GM23338 (cell line): ENCODE measurements at regions not wholly inside any gene's neighbourhood (a gene's known extent, or its start where the extent isn't known, plus 50 kb on each side); places are given as distances from the start of the nearest gene placed in this dataset.

ENCODE experiments used
- ATAC-seq: fragments of 200-7000 bp; cut with Tn5 transposase; 3 replicates; pipeline ENCODE4 v1.9.1; 2020
- DNase-seq: peaks from one replicate; pipeline ENCODE4 v3.0.0-alpha.2; 2015; ENCODE audit warnings: low spot score
- H2AFZ ChIP-seq: fragments of 200-600 bp; sonication (generic); 2 replicates; pipeline ENCODE4 v1.8.0; 2016; ENCODE audit warnings: antibody characterized with exemption, mild to moderate bottlenecking, moderate library complexity
- H3F3A ChIP-seq: fragments of 200-600 bp; sonication (generic); replicated peaks from 2 replicates; pipeline ENCODE4 v1.8.0; 2017; ENCODE audit warnings: antibody characterized with exemption, mixed run types, low read depth
- H3K27ac ChIP-seq: fragments of 200-600 bp; sonication (generic); 2 replicates; pipeline ENCODE4 v1.6.1; 2016; ENCODE audit warnings: low read depth
- H3K27me3 ChIP-seq: fragments of 200-600 bp; sonication (generic); 2 replicates; pipeline ENCODE4 v1.8.0; 2016; ENCODE audit warnings: mild to moderate bottlenecking, mixed run types, moderate library complexity; ENCODE audit not compliant: insufficient read depth
- H3K36me3 ChIP-seq: fragments of 200-600 bp; sonication (generic); 2 replicates; pipeline ENCODE4 v1.8.0; 2016; ENCODE audit warnings: mild to moderate bottlenecking; ENCODE audit not compliant: insufficient read depth
- H3K4me1 ChIP-seq: fragments of 200-600 bp; sonication (generic); 2 replicates; pipeline ENCODE4 v1.8.0; 2016; ENCODE audit warnings: mild to moderate bottlenecking, moderate library complexity; ENCODE audit not compliant: insufficient read depth
- H3K4me2 ChIP-seq: fragments of 200-600 bp; sonication (generic); 2 replicates; pipeline ENCODE4 v1.7.1; 2017; ENCODE audit warnings: mixed run types
- H3K4me3 ChIP-seq: fragments of 200-600 bp; sonication (generic); 2 replicates; pipeline ENCODE4 v1.6.1; 2016; ENCODE audit warnings: mixed run types
- H3K79me2 ChIP-seq: fragments of 200-600 bp; sonication (generic); replicated peaks from 2 replicates; pipeline ENCODE4 v1.8.0; 2017; ENCODE audit warnings: mild to moderate bottlenecking; ENCODE audit not compliant: insufficient read depth
- H3K9me2 ChIP-seq: fragments of 200-600 bp; sonication (generic); 2 replicates; pipeline ENCODE4 v1.8.0; 2017; ENCODE audit not compliant: insufficient read depth
- H4K20me1 ChIP-seq: fragments of 200-600 bp; sonication (generic); replicated peaks from 2 replicates; pipeline ENCODE4 v1.8.0; 2017; ENCODE audit warnings: mild to moderate bottlenecking; ENCODE audit not compliant: insufficient read depth
- H3K27ac Mint-ChIP-seq: 2 replicates; pipeline ENCODE4 v1.8.0; 2020; ENCODE audit warnings: inconsistent platforms, mild to moderate bottlenecking, moderate library complexity, mixed read lengths
- H3K27me3 Mint-ChIP-seq: 3 replicates; pipeline ENCODE4 v1.8.0; 2022; ENCODE audit warnings: low read depth, mild to moderate bottlenecking, moderate library complexity, mixed read lengths, inconsistent platforms; ENCODE audit not compliant: insufficient read depth, poor library complexity
- H3K36me3 Mint-ChIP-seq: 3 replicates; pipeline ENCODE4 v1.8.0; 2021; ENCODE audit warnings: low read depth, mild to moderate bottlenecking, inconsistent platforms, moderate library complexity, mixed read lengths
- H3K4me1 Mint-ChIP-seq: 3 replicates; pipeline ENCODE4 v1.8.0; 2020; ENCODE audit warnings: mild to moderate bottlenecking, inconsistent platforms, mixed read lengths
- H3K4me3 Mint-ChIP-seq: 3 replicates; pipeline ENCODE4 v1.8.0; 2021; ENCODE audit warnings: moderate library complexity, mild to moderate bottlenecking, inconsistent platforms, mixed read lengths
- H3K9me3 Mint-ChIP-seq: 3 replicates; pipeline ENCODE4 v1.8.0; 2020; ENCODE audit warnings: moderate library complexity, mild to moderate bottlenecking, inconsistent platforms, mixed read lengths
- CREB1 ChIP-seq: fragments of 250-450 bp; sonication (Bioruptor Pico); IDR thresholded peaks from 2 replicates; pipeline ENCODE4 v1.5.0; 2020; ENCODE audit warnings: low read depth, mild to moderate bottlenecking, moderate library complexity
- CTCF ChIP-seq, 2 experiments: fragments of 200-600 bp in 1 of 2; sonication (generic) in 1 of 2; conservative IDR thresholded peaks; 2 replicates each; pipeline versions ENCODE4 v1.5.1 to v1.6.1; 2016 to 2017; ENCODE audit warnings: antibody characterized with exemption in 2 of 2, low read depth in 2 of 2, mild to moderate bottlenecking in 2 of 2, moderate library complexity in 1 of 2
- ETS1 ChIP-seq: IDR thresholded peaks from 2 replicates; pipeline ENCODE4 v1.6.1; 2016; ENCODE audit warnings: antibody characterized with exemption
- EZH2 ChIP-seq: fragments of 200-600 bp; sonication (generic); IDR thresholded peaks from one replicate; pipeline ENCODE4 v1.8.0; 2017; ENCODE audit warnings: antibody characterized with exemption, mild to moderate bottlenecking, low read depth; ENCODE audit not compliant: unreplicated experiment
- EZH2phosphoT487 ChIP-seq: fragments of 200-600 bp; sonication (generic); IDR thresholded peaks from one replicate; pipeline ENCODE4 v1.8.1; 2018; ENCODE audit warnings: antibody characterized with exemption; ENCODE audit not compliant: unreplicated experiment
- JUNB ChIP-seq: IDR thresholded peaks from one replicate; pipeline ENCODE4 v1.6.1; 2016; ENCODE audit warnings: antibody characterized with exemption; ENCODE audit not compliant: unreplicated experiment
- NANOG ChIP-seq: IDR thresholded peaks from 2 replicates; pipeline ENCODE4 v1.6.1; 2016; ENCODE audit warnings: antibody characterized with exemption, borderline replicate concordance
- POLR2AphosphoS5 ChIP-seq: IDR thresholded peaks from 2 replicates; pipeline ENCODE4 v1.6.1; 2016; ENCODE audit warnings: antibody characterized with exemption, low read depth
- REST ChIP-seq: IDR thresholded peaks from one replicate; pipeline ENCODE4 v1.6.1; 2018; ENCODE audit warnings: antibody characterized with exemption; ENCODE audit not compliant: unreplicated experiment
- STAT1 ChIP-seq: IDR thresholded peaks from one replicate; pipeline ENCODE4 v1.6.1; 2016; ENCODE audit warnings: antibody characterized with exemption; ENCODE audit not compliant: unreplicated experiment
- ZNF114 ChIP-seq: fragments of 250-450 bp; sonication (Bioruptor Pico); IDR thresholded peaks from 2 replicates; pipeline ENCODE4 v1.5.0; 2020; ENCODE audit warnings: mild to moderate bottlenecking, moderate library complexity
- ZNF331 ChIP-seq: fragments of 250-450 bp; sonication (Bioruptor Pico); IDR thresholded peaks from 2 replicates; pipeline ENCODE4 v1.5.0; 2020; ENCODE audit warnings: low read depth, mild to moderate bottlenecking, moderate library complexity
- ZNF462 ChIP-seq: fragments of 250-450 bp; sonication (Bioruptor Pico); IDR thresholded peaks from 2 replicates; pipeline ENCODE4 v1.5.0; 2020; ENCODE audit warnings: mild to moderate bottlenecking, moderate library complexity

GRCh38 chr18:68355637-68356036 lies 359.3 kb downstream of the TMX3 start:
- Mint-ChIP-seq H3K4me1 (no peaks in the 10 kb centered on the region), H3K36me3 (peaks cover 45% of the 10 kb centered on the region), H3K27ac (no peak overlapping the region), H3K4me3 (no peak overlapping the region), H3K9me3 (peaks cover 57% of the 10 kb centered on the region), H3K27me3 (peaks cover 2% of the 10 kb centered on the region)
- Histone ChIP-seq H3K79me2 (no peaks in the 10 kb centered on the region), H3K4me1 (no peaks in the 10 kb centered on the region), H3K4me3 (no peak overlapping the region), H3K27me3 (no peaks in the 10 kb centered on the region), H2AFZ (no peak overlapping the region), H3K36me3 (peaks cover 23% of the 10 kb centered on the region), H3F3A (no peaks in the 10 kb centered on the region), H3K4me2 (no peak overlapping the region), H4K20me1 (no peaks in the 10 kb centered on the region), H3K9me2 (peaks cover 4% of the 10 kb centered on the region; the same call in 1 of the 2 replicates), H3K27ac (no peak overlapping the region)
- ATAC-seq (no peak), DNase-seq (no peak)
- TF ChIP-seq ZNF114 (CRISPR knock-in tag) (no peak), ZNF462 (CRISPR knock-in tag) (no peak), ETS1 (no peak), CTCF (conservative IDR thresholded peaks at IDR 0.05; ENCODE audit: low read depth in 2 of 2) (no peak), EZH2phosphoT487 (no peak), EZH2 (no peak), ZNF331 (no peak), REST (no peak), POLR2AphosphoS5 (no peak), NANOG (no peak), CREB1 (no peak), JUNB (no peak), STAT1 (no peak)
